Epithelial cell of esophagus (primary cell): ENCODE measurements at regions not wholly inside any gene's neighbourhood (a gene's known extent, or its start where the extent isn't known, plus 50 kb on each side); places are given as distances from the start of the nearest gene placed in this dataset.
A peak's percentile ranks its signal among the peaks of the same experiment; 100 is the strongest.

Experiments used
- DNase-seq: peaks from one replicate; pipeline ENCODE4 v3.0.0; 2010; ENCODE audit warnings: low read depth
- H3K4me3 ChIP-seq: 2 replicates; pipeline ENCODE4 v1.5.1; 2011; ENCODE audit warnings: mild to moderate bottlenecking, low read length, control low read depth
- CTCF ChIP-seq: IDR thresholded peaks from 2 replicates; pipeline ENCODE4 v1.5.1; 2011; ENCODE audit warnings: low read depth, mild to moderate bottlenecking, low read length, control low read depth, inconsistent platforms; ENCODE audit not compliant: insufficient read depth; ENCODE audit errors: missing control alignments

GRCh38 chr2:223510713-223511112 lies 91.4 kb downstream of the SCG2 start:
- no peak overlapping the region for H3K4me3 ChIP-seq
- TF ChIP-seq CTCF = no peak
- DNase-seq = no peak

GRCh38 chr2:223511168-223511567 lies 91.0 kb downstream of the SCG2 start:
- no peak for TF ChIP-seq CTCF
- DNase-seq = no peak

GRCh38 chr2:223513771-223514455 lies 88.2 kb downstream of the SCG2 start:
- H3K4me3 ChIP-seq = no peak overlapping the region
- no peak for TF ChIP-seq CTCF
- DNase-seq = peak; percentile 56

More at GRCh38 chr2:223511168-223511567, 91.0 kb downstream of the SCG2 start:
- no peak overlapping the region for H3K4me3 ChIP-seq

GRCh38 chr2:223519471-223519870 lies 82.7 kb downstream of the SCG2 start:
- no peak for DNase-seq
- TF ChIP-seq CTCF = no peak
- no peak overlapping the region for H3K4me3 ChIP-seq

DNA sequence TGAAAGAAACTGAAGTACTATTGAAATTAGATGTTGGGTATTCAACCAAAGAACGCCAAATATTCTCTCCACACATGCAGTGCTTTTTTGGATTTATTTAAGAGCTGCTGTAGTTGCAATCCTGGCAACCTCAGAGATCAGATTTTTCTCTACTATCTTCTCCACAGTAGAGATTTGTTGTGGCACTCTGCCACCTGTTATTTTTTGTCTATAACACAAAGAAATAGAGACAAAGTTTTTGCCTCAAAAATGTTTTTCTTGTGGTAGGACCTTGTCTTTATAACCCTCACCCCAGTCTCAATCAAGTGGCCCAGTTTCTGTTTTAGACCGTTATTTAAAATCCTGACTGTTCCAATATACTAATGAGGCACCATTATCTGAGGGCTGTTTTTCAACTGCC lies 79.4 kb downstream of the SCG2 start:
- TF ChIP-seq CTCF = no peak
- no peak for DNase-seq
- H3K4me3 ChIP-seq = no peak overlapping the region

GRCh38 chr2:223523551-223524001 lies 78.6 kb downstream of the SCG2 start:
- DNase-seq = peak; percentile 84
- no peak for TF ChIP-seq CTCF
- no peak overlapping the region for H3K4me3 ChIP-seq

GRCh38 chr2:223524066-223524465 lies 78.1 kb downstream of the SCG2 start:
- no peak overlapping the region for H3K4me3 ChIP-seq
- TF ChIP-seq CTCF = no peak

More at GRCh38 chr2:223524066-223524465, 78.1 kb downstream of the SCG2 start:
- DNase-seq = no peak
